NOMO-1 treated with DMSO at 0.1 percent for 48 hours (cell line): ENCODE measurements at regions not wholly inside any gene's neighbourhood (a gene's known extent, or its start where the extent isn't known, plus 50 kb on each side); places are given as distances from the start of the nearest gene placed in this dataset.

ENCODE experiments used
- DNase-seq: peaks from one replicate; lab custom pipeline; 2025; ENCODE audit not compliant: unreplicated experiment; lab: John Stamatoyannopoulos, UW

DNA sequence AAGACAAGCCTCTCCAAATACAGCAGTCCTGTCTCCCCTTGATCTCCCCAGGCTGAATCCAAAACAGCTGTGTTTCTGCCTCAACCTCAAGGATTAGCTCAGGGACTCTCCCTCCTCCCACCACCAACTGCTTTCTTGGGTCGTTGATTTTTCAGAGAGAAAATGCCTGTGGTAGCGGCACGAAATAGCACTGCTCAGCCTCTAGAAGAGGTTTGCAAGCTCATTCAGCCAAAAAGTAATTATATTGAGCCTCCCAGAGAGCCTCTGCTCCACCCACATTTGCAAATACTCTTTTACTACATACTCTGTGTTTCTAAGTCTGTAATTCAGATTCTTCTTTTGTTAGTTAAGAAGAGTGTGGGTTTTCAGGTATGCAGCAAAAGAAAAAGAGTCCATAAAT, 396.4 kb upstream of the TNP1 start:
- DNase-seq: no peak

DNA sequence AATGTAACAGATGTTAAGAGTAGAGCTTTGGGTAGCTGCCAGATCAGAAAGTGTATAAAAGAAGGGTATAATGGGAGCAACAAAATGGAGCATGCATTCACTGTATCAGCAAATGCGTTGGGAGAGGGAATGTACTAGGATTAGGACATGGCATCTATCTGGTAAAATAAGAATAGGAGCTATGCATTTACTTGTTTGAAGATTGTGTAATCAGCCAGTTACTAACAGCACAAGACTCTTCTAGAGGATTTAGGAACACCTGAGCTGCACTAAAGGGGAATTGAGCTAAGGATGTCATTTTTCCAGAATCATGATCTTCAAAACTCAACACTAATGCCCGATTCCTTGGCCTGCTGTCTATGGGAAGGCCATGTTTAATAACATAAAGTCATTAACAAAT, 394.2 kb upstream of the TNP1 start:
- DNase-seq: no peak

DNA sequence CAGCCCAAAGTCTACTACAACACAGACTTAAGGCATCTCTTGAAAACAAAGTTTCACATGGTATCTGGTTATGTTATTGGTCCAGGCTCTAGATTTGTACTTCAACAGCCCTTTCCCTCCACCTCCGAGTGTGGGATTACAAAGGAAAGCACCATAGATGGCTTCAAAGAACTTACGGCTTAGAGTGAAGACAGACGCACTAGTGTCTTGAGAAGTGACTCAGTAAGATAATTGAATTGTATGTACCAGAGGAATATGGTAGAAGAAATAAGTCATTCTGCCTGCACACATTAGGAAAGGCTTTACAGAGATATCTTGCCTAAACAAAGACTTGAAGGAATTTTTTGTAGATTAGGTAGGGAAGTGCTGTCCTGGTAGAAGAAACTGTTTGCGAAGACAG, 392.3 kb upstream of the TNP1 start:
- no peak for DNase-seq

DNA sequence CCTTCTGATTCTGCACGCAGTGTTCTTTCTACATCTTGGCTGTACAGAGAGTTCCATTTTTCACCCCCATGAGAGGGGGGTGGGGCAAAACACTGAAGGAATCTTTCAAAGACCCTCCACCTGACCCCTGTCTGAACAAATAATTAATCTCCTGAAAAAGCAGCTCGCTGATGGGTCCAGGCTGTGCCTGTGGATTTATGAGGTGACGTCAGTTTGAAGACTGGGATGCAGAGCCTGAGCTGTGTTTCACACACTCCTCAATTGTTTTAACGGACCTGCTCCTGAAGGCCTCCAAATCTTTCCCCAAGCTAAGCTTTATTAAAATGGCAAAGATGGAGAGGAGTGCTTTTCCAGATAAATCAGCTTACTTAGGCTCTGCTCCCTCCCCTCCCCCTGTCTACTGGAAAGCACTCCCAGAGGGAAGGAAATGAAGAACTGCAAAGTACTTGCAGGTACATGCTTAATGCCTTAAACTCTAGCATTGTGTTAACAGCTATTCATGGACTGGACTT, 390.2 kb upstream of the TNP1 start:
- DNase-seq: no peak

DNA sequence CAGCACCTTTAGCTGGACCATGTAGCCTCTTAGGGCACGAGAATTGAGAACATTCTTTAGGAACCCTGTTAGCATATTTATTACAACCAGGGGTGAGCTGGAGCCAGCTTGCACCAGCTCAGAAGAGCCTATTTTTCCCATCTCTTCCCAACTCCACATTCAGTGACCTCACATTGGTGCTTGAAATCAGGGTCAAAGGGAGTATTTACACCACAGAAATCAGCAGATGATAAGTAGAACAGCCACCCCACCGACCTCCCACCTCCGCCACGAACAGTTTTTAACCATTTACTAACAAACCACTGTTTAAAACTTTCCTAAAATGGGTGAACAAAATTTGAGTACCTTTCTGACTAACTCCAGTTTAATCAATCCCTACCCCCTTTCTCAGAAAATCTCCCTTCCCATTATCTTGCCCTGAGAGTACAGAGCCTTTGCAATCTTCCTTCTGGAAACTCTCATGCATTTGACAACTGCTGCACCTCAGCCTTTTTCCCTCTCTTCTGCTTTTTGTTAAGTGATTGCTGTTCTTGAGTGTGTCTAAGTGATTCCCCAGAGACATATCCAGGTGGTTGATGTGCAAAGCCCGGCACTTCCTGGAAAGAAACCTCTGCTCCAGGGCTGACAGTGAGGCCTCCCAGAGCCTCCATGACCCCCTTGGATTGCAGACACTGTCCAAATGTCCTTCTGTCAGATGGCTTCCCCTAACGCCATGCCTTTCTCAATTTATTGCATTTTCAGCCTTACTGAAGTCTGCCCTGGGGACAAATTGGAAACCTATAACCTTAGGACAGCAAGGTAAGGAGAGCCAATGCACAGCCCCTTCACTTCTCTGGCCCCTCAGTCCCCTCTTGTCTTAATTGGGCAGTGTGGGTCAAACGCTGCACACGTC, 389.5 kb upstream of the TNP1 start:
- no peak for DNase-seq

DNA sequence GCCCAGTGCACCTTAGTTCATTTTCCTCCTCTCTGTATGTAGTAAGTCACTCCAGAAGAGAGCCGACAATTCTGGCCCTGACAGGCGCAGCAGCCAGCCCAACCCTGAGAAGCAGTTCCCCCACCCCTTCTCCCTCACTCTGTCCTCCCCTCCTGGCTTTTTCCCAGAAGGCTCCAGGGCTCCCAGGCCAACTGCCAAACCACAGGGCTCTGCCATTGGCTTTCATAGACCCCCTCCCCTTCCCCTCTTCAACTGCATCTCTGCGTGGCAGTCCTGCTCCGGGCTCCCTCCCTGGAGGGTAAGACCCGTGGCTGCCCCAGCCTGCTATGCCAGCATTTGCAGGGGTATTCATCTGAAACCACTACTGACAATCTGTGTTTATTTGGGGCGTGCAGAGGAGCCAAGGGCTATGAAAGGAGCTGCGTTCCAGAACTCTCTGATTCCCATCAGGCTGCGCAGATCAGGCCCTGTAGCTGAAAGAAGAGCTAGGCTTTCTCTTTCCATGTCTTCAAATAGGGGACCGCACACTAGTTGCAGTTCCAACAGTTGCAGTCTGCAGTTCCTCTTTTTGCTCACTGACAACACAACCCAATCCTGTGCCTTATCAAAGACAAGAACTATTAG, 388.6 kb upstream of the TNP1 start:
- DNase-seq: peak; percentile 82

DNA sequence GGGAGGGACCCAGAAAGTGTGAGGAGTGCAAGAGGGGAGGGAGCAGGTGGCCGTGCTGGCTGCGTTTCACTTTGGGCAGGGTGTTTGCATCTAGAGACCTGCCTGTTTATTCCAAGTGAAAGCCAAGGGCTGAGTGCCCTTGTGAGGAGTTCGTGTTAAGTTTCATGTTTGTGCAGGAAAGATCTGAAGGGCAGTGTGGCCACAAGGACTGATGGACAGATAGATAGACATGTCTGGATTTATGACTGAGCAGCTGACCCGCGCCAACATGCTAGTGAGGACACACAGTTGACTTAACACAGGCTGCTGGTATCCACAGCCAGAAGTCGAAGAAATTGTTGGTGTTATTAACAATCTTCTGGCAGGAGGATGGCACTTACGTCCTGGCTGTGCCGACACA, 387.6 kb upstream of the TNP1 start:
- DNase-seq: no peak

DNA sequence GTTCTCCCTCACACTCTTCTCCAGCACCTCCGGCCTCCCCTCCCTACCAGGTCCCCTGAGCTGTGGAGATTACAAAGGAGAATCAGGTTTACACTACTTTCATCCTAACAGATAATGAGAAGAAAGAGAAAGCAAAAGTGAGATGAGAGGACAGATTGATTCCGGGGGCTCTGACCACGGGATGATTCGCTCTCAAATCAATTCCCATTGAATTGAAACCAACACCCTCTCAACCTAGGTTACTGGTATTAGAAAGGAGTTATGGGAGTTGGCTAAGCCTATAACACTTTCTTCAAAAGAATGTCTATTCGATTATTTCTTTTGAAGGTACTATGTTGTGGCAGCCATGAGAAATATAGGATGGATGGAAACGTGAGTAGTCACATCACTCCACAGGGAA, 386.2 kb upstream of the TNP1 start:
- no peak for DNase-seq

DNA sequence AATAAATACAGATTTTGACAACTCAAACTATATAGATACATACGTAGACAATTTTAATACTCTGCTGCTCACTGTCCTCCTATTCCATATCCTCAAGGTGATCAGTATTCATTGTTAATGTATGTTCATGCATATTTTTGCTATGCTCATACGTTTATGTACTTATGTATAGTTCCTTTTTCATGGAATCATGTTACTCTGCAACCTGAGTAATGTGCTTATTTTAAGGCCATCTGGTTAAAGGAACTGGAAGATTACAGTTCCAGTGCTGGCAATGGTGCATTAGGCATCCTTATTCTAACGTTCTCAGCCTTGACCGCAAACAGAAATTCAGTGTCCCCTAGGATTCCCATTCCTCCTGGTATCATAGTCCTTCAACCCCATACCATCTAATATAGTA, 385.0 kb upstream of the TNP1 start:
- no peak for DNase-seq

DNA sequence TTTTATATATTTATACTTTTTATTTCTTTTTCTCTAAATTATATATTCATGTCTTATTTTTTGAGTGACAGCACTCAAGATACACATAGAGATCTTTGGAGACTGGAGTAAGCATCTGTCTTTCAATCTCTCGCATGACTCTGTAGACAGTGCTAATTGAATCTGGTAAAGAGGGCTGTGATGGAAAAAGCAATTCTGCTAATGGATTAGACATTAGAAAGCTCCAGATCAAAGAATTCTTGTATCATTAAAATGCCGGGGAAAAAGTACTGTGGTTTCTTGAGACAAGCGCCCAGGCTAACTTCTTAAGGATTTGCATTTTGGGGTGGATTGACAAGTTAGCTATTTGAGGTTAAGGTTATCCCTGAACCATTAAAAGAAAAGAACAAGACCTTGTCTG, 383.1 kb upstream of the TNP1 start:
- no peak for DNase-seq

DNA sequence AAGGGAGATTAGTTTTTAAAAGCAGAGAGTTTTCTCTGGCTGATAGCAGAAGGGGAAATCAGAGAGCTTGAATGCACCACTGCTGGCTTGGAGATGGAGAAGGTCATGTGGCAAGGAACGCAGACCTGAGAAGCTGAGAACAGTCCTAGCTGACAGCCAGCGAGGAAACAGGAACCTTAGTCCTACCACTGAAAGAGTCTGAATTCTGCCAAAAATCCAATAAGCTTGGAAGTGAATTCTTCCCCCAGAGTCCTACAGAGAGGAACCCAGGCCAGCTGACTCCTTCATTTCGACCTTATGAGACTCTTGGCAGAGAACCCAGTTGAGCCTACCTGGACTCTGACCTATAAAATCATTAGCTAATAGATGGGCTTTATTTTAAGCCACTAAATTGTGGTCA, 371.9 kb upstream of the TNP1 start:
- DNase-seq: no peak

DNA sequence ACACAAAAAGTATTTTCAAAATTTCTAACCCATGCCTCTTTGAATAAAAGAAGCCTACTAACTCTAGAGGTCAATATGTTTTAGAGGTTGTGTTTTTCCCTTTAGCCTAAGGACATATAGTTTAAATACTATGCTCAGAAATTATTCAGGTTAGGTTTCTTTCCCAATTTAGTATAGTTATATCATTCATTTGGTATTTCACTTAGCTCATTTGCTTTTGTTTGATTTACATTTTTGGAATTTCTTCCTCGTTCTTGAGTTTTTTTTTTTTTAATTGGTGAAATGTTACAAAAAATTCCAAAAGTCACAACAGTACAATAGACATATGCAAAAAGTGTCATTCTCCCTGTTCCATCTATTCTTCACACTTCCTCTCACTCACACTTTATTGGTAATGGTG, 371.3 kb upstream of the TNP1 start:
- no peak for DNase-seq

DNA sequence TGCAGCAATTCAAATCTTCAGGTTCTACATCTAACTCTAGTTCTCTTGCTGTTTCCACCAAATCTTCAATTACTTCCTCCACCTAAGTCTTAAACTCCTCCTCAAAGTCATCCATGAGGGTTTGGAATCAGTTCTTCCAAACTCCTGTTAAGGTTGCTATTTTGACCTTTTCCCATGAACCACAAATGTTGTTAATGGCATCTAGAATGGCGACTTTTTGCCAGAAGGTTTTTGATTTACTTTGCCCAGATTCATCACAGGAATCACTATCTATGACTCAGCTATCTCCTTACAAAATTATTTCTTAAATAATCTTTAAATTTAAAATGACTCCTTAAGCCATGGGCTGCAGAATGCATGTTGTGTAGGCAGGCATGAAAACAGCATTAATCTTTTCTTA, 368.9 kb upstream of the TNP1 start:
- no peak for DNase-seq

DNA sequence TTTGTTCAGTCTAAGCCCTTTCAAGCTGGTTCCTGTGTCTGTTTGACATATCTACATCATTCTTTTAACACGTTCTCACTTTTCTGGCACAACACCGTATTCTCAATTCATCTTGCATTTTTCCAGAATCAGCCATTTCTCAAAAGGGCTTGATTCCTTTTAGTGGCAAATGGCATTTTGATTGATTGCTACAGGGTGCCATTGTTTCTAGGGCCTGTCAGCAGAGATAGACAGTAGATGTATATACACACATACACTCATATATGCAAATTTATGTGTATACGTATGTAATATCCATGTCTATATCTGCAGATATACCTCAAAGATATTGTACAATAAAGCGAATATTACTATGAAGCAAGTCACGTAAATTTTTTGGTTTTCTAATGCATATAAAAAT, 367.9 kb upstream of the TNP1 start:
- no peak for DNase-seq

DNA sequence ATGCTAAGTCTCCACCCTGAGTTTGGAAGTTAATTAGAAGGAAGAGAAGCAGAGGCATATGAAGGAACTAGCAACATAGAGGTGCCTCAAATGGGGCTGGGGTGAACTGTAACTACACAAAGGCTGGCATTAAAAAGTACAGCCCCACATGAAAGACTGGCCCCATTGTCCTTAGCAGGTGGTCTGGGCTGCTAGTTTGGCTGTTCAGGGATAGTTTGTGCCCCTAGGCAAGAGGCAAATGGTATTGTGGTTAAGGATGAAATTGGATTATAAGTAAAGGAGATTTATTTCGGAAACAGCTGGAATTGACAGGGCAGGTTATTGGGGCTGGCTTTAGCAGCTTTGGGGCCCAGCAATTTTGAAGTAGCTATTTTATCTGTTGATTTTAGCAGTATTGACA, 365.7 kb upstream of the TNP1 start:
- no peak for DNase-seq

DNA sequence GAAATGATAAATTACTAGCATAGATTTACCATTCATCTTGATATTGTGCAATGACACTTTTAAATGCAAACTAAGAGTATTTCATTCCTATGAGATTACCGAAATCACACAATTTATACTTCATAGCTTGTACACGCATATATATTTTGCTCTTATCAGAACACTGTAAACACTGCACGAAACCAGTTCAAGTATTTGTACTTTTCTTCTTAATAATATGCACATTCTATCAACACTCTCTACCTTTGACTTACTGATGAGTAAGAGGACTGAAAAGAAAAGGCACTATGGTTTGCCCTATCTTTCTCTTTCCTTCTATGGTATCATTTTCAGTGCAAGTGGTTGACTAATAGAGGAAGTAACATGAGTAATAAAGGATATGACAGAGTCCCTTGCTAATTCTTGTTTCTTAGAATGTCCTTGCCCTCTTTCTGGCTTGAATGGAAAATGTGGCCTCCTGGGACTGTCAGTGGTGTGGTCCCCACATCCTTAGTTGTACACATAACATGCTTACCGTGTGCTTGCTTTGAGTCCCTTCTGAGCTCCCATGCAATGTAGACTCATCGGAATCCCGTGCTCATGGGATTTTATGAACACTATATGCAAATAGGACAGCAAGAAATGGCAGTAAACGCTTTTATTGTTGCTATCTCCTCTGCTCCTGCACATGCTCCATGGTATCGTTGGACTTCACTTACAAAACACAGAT, 363.5 kb upstream of the TNP1 start:
- peak; percentile 97 for DNase-seq

DNA sequence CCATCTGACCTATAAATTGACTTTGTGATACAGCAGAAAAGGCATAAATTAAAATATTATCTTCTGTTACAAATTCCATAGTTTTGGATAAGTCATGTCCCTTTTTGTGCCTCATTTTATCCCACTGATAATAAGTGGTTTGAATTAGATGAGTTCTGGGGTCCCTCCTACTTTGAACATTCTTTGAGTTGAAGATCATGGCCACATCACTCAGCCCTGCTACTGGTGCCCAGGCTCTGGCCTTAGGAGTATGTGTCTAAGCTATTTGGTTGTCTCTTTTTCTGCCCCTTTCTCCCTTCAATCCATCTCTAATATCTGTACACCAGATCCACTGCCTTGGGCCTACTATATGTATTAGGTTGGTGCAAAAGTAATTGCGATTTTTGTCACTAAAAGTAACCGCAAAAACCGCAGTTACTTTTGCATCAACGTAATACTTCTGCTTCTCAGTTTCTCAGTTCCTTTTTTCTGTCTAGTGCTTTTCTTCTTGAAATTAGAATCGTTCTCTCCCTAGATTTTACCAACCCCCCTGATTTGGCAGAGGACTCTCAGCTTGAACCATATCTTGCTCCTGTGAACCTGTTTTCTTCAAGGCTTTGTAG, 362.5 kb upstream of the TNP1 start:
- DNase-seq: peak; percentile 93

DNA sequence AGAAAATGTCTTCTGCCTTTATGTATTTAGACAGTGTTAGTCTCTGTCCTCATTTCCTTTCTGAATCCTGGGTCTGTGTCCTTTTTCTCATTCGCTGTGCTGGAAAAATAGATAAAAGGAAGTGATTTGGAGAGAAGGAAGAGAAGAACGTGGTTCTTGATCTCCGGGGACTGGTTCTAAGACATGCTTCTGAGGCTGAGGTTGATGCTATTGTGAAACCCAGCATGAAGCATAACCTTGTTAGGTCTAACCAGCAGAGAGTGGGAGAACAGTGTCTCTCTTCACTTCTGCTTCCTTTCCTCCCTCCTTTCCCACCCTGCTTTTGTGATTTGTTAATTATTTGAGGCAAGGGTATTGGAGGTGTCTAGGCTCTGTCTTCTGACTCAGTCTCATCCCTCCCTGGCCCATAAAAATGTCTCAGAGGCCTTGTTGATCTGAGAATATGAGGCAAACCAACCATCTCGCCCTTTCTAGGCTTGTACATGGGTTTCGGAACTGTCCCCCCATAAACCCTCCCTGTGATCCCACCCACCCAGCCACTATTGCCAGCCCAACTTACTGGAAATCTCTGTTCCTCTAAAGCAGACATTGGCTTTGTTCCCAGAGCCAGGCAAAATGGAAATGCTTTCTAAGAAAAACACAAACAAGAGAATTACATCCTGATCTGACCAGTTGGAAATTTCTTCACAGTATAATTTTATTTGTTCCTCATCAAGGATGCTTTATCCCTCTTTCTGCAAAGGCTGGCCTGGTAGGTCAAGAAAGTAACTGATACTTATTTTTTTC, 360.6 kb upstream of the TNP1 start:
- DNase-seq: peak; percentile 72

DNA sequence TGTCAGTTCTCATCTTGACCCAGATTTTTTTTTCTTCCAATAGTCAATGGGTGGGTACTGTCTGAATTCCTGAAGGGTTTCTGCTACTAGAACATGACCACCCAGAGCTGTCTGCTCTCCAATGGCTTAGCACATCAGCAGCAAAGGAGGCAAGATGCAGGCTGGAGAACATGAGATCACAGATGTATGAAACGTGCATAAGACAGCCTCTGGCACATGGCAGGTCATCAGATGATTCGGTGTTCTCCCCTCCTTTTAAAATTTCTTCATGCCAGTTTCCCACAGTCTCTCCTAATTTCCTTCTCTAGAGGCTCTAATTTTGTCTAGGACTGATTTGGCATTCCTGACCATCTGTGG, 359.3 kb upstream of the TNP1 start:
- DNase-seq: no peak

DNA sequence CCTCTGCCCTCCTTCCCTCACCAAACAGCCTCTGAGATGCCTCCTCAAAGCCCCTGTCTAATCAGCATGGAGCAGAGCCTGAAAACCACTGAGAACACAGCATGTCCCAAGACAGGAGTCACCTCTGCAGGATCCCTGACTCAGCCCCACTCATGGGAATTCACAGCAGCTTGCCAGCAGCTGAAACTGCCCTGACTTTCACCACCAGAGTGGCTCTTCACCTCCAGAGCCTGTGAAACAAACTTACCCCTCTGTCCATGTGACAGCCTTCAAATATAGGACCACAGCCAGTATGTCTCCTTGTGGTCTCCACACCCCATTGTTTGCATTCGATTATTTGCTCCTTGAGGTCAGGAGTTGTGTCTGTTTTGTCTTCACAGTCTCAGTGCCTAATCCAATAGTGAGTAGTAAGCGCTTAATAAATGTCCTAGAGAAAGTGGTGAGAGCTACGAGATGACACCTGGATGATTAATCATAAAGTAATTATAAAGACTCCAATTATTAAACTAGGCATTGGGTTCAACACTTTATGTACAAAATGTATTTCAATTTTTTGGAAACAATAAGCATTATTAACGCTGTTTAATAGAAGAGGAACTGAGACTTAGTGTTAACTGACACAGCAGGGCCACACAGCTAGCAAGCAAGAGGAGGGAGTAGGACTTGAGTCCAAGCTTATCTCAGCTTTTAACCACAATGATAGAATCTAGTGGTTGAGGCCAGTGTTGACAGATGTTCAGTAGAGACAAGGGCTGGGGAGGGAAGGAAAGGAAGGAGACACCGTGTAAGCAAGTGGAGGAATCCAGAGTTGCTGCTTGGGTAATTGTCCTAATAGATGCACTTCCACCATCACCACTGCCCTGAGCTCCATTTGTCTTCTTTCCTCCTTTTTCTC, 358.7 kb upstream of the TNP1 start:
- peak; percentile 88 for DNase-seq
